Spleen (tissue), 3 donors: ENCODE measurements at regions not wholly inside any gene's neighbourhood (a gene's known extent, or its start where the extent isn't known, plus 50 kb on each side); places are given as distances from the start of the nearest gene placed in this dataset.

Experiments used
- POLR2A ChIP-seq, 3 donors: fragments of 450-650 bp; IDR thresholded peaks; one replicate each; pipeline ENCODE4 v1.5.1; 2017; ENCODE audit warnings: antibody characterized with exemption in 3 of 3, mild to moderate bottlenecking in 1 of 3
- POLR2AphosphoS5 ChIP-seq, 3 donors: sonication (generic); formaldehyde crosslinking; IDR thresholded peaks; one replicate each; pipeline ENCODE4 v1.5.1; 2017; ENCODE audit warnings: antibody characterized with exemption in 3 of 3

DNA sequence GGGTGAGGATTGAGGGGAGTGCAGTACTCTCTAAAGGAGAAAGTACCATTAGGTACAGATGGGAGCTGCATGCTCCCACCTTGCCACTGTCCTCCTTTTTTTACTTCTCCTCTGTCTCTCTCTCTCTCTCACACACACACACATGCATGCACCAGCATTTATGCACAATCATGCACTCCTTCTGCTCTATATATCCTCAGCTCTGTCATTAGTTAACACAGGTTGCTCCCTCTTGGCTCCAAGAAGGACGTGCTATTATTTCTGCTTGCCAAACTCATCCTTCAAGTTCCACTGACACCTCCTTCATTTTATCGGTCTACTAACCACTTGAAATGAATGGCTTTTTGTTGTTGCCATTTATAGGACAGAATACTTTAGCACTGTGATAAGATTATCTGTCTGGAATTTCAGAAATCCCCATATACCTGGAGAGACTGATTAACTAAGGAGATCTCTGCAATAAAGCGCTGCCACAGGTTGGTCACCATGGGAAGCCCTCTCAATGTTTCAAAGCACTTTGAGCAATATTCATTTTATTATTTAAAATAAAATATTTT, 178.5 kb upstream of the TRIB2 start:
- no peak for TF ChIP-seq POLR2AphosphoS5 (IDR thresholded peaks at IDR 0.05)
- TF ChIP-seq POLR2A (IDR thresholded peaks at IDR 0.05) = no peak
